HG03520 (cell line): ENCODE measurements at regions not wholly inside any gene's neighbourhood (a gene's known extent, or its start where the extent isn't known, plus 50 kb on each side); places are given as distances from the start of the nearest gene placed in this dataset.

ENCODE experiments used
- ATAC-seq: cut with Tn5 transposase; IDR thresholded peaks from one replicate; pipeline ENCODE4 v1.9.1; 2021; ENCODE audit warnings: mild to moderate bottlenecking, moderate library complexity; ENCODE audit not compliant: unreplicated experiment

- no peak for ATAC-seq
Observed at GRCh38 chr12:91424506-91424905, 241.9 kb upstream of the DCN start.

DNA sequence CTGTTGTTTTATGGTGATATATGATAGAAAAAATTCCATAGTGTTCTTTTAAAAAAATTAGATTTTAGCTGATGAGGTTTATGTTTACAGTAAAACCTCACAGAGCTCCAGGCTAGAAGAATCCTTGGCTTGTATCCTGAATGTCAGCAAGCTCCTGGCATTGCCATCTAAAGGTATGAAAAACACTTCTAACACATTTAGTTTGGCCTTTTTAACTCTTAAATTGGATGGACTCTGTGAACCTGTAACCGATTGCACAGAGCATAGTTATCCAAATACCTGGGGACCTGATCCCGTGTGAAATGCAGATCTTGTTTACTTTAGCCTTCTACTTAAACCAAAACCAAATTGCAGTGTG is 241.1 kb upstream of the DCN start:
- no peak for ATAC-seq

GRCh38 chr12:91422811-91423692 is 240.4 kb upstream of the DCN start:
- ATAC-seq = no peak

GRCh38 chr12:91422127-91422526 is 239.5 kb upstream of the DCN start:
- ATAC-seq = no peak

DNA sequence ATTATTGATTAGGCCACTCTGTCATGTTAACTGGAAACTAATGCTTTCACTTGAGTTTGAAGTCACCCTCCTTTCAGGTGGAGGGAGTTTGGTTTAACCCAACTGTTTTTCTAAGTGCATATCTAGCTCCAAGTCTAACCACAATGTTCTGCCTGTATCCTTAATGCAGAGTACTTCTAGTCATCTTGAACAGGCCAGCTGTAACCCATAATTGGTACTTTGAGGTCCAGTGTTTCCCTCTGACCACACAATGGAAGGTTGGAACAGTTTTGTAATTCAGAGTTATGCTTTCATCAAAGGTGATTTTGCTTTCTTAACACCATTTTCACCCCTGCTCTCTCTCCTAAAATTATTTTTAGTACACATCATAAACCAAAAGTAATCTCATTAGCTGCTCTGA is 237.2 kb upstream of the DCN start:
- no peak for ATAC-seq

- ATAC-seq = no peak
Observed at GRCh38 chr12:91418221-91419090, 235.8 kb upstream of the DCN start.

GRCh38 chr12:91417650-91418049 is 235.0 kb upstream of the DCN start:
- no peak for ATAC-seq

DNA sequence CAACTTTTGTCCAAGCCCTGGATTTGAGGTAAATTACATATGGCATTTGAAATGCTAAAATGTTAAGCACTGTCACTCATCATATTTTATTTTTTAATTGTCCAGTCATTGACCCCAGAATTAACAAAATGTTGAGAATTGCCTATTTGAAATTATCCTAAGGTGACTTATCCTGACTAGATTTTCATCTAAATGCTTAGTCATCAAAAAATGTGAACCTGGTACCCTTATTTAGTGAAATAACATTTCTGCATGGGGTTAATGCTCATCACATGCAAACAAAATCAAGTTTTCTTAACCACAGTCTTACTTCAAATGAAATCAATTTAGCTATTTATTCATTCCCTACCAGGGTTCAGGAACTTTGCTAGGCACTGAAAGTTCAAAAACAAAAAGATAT is 232.0 kb upstream of the DCN start:
- ATAC-seq = no peak

DNA sequence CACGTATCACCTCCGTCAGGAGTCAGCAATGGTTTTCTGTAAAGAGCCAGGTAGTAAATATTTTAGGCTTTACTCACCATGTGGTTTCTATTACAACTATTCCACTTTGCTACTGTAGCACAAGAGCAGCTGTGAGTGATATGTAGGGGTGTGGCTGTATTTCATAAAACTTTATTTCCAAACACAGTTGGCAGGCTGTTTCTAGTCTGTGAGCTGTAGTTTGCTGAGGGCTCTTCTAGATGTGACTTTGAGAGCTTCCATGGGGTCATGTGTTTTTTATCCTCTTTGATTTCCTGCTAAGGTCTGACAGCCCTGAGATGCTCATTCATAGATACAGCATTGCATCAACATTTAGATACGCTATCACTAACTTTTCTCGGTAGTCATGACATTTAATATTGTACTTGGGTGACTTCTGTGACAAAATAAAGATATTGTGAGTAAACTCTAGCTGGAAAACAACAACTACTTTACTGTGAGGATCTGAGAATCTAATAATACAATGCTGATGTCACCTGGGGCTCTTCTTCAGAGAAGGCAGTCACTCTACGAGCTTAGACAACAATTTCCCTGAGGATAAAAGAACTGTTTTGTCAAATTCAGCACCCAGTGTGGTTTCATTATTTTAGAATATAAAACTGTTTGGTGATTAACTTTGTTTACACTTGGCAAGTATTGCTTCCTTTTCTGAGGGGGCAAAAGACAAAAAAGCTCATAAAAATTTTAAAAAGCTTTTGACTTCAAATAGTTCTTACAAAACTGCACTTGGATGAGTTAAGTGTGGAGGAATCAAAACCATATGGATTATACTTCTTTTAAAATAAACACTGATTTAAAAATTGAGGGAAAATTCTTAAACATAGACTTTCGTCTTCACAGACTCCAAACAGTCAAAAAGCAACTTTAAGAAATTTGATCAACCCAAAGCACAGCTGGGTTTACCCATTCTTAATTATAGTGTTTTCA is 231.2 kb upstream of the DCN start:
- no peak for ATAC-seq

DNA sequence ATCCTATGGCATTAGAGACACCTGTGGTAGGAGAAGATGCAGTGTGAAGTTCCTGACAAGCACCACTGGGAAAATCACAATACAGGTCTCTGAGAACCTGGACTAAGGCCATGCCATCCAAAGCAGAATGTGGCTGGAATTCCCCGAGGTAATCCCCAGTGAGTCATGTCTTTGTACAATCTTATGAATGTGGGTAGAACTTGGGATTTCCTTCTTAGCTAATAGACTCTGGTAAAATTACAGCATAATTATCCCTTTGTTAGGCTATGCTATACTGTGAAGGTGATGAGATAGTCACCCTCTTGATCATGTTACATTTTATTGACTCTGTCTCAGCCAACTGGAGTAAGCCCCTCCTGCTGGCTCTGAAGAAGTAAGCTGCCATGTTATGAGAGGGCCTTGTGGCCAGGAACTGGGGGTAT is 224.3 kb upstream of the DCN start:
- ATAC-seq = no peak

DNA sequence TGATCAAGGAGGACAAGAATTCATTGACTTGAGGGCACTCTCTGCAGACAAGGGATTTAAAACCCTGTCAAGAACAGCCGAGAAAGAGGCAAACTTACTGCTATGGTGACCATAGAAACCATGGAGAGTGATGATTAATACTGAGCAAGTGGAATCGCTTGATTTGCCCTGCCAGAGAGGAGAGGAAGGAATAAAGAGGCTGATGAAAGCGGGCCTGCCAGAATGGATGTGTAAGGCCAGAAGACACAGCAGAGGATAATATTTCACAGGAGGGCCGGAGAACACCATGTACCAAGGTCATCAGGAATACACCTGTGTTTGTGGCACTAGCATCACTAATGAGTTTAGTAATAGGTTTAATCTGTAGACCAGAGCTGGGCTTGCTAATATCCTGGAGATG is 221.8 kb upstream of the DCN start:
- ATAC-seq = no peak

- ATAC-seq = no peak
Observed at GRCh38 chr12:91401190-91401589, 218.6 kb upstream of the DCN start.

DNA sequence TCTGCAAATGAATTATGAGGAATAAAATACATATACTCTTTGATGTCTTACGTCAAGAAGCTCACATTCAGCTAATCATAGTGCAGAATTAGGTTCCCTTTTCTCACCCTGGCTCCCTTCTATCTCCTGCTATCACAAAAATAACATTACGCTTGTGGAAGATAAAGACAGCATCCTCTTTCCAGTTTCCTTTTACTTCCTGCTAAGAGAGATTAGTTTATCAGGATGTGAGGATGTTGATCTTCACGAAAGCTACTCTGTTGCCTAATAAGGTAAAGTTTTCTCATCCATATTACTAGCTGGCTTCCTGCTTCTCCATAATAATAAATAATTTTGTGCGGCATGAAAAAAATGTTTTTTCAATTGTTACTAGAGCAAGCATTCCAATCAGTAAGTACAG is 217.7 kb upstream of the DCN start:
- no peak for ATAC-seq

DNA sequence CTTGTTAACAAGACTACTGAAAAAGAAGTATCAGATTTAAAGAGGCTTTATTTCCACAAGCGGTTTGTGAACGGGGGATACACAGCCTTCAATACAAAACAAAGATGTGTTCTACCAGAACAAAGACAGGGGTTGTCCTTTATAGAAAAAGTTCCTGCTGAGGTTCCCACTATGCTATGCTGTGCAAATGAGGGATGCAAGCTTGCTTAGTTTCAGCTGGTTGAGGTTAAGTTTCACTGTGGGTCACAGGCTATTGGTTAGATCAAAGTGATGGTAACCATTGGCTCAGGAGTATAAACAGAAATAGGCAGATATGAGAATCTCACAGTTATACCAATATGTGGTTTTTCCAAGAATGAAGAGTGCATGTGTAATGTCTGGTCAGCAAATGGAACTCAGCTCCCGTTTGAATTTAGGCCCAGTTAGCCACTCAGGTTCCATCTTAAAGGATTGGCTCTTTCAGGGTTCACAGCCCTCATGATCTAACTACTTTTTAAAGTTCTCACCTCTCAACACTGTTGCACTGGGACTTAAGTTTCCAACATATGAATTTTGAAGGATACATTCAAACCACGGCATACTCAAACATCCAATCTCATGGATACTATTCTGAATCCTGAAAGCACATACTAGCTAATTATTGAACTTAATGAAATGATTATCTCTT is 215.4 kb upstream of the DCN start:
- no peak for ATAC-seq

DNA sequence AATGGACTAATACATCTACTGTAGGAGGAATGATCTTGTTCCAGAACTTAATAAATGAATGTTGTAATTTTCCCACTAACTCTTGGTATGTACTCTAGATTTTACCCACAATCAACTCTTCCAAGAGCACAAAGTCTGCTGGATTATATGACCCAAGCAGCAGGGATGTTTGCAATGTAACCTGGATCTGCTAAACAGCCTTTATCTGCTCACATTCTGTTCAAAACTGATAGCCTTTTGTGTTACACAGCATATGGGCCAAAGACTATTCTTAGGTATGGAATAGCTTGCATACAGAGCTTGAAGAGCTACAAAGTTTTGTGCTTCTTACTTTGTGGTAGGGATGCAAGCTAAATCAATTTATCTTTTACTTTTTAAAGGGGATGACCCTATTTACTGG is 213.7 kb upstream of the DCN start:
- ATAC-seq = no peak

DNA sequence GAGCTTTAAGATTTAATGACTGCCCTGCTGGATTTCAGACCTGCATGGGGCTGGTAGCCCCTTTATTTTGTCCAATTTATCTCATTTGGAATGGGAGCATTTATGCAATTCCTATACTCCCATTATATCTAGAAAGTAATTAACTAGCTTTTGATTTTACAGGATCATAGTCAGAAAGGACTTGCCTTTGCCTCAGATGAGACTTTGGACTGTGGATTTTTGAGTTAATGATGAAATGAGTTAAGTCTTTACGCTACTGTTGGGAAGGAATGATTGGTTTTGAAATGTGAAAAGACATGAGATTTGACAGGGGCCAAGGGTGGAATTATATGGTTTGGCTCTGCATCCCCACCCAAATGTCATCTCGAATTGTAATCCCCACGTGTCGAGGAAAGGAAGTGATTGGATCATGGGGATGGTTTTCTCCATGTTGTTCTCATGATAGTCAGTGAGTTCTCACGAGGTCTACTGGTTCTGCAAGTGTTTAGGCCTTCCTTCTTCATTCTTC is 213.1 kb upstream of the DCN start:
- no peak for ATAC-seq

- no peak for ATAC-seq
Observed at GRCh38 chr12:91394903-91395302, 212.3 kb upstream of the DCN start.

DNA sequence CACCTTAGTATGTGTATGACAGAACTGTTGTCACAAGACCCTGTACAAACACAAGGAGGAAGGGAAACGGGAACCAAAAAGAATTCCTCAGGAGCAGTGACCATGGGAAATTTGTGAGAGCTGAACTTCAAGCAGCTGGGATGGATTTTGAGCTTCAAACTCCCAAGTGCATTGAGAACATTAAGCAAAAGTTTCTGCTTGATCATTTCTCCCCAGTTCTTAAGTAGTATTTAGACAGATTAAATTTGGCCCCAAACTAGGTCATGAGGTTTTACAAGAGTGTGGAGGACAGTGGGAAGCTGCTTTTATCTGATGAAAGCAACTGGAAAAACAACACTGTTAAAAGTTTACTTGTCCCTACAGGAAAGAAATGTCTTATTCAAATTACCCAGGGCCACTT is 206.0 kb upstream of the DCN start:
- ATAC-seq = no peak

- ATAC-seq = no peak
Observed at GRCh38 chr12:91387461-91388134, 205.0 kb upstream of the DCN start.

- no peak for ATAC-seq
Observed at GRCh38 chr12:91384806-91385205, 202.2 kb upstream of the DCN start.
